ENCODE measurements at regions not wholly inside any gene's neighbourhood (a gene's known extent, or its start where the extent isn't known, plus 50 kb on each side); places are given as distances from the start of the nearest gene placed in this dataset.

DNA sequence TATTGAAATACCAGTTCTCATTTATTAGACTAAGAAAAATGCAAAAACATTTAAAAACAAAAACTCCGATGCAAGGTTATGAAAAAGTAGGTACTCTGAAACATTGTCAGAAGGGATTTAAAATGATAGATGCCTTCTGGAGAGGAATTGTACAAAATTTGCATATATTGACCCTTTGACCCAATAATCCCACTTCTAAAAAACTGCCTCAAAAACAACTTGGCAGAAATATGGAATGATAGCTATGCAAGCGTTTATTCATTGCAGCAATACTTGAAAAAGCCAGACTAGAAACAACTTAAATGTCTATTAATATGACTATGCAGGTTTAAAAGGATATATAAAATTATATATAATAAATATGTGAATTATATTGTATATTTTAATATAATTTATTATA lies 118.4 kb downstream of the PLK2 start:
- Mint-ChIP-seq H3K4me1 (ENCODE audit: low read depth, unreplicated experiment) (no peaks in the 10 kb centered on the region), H3K27ac (ENCODE audit: unreplicated experiment) (no peak overlapping the region)
- FAIRE-seq = no peak

GRCh38 chr5:58335518-58335917 lies 124.4 kb downstream of the PLK2 start:
- no peaks in the 10 kb centered on the region for H3K36me3 ChIP-seq (ENCODE audit: insufficient read depth, low read length)
- H3K27me3 ChIP-seq (ENCODE audit: insufficient read depth, low read length) = no peaks in the 10 kb centered on the region
- no peaks in the 10 kb centered on the region for H3K79me2 ChIP-seq (ENCODE audit: insufficient read depth, low read length)
- Mint-ChIP-seq H3K4me3 (ENCODE audit: unreplicated experiment) (no peak overlapping the region), H3K4me1 (ENCODE audit: low read depth, unreplicated experiment) (no peaks in the 10 kb centered on the region), H3K27me3 (ENCODE audit: low read depth, unreplicated experiment) (no peaks in the 10 kb centered on the region), H3K9me3 (ENCODE audit: unreplicated experiment) (no peaks in the 10 kb centered on the region), H3K27ac (ENCODE audit: unreplicated experiment) (no peak overlapping the region), H3K36me3 (ENCODE audit: low read depth, unreplicated experiment) (no peaks in the 10 kb centered on the region)
- no peak overlapping the region for H3K27ac ChIP-seq (ENCODE audit: low read depth, low read length)
- H4K20me1 ChIP-seq (ENCODE audit: insufficient read depth, low read length) = no peaks in the 10 kb centered on the region
- H3K4me2 ChIP-seq (ENCODE audit: low read length) = no peak overlapping the region
- no peaks in the 10 kb centered on the region for H3K9me3 ChIP-seq (ENCODE audit: insufficient read depth, low read depth, low read length)
- FAIRE-seq = no peak
- no peak overlapping the region for H2AFZ ChIP-seq (ENCODE audit: low read depth, low read length)
- TF ChIP-seq, protein P1, sequence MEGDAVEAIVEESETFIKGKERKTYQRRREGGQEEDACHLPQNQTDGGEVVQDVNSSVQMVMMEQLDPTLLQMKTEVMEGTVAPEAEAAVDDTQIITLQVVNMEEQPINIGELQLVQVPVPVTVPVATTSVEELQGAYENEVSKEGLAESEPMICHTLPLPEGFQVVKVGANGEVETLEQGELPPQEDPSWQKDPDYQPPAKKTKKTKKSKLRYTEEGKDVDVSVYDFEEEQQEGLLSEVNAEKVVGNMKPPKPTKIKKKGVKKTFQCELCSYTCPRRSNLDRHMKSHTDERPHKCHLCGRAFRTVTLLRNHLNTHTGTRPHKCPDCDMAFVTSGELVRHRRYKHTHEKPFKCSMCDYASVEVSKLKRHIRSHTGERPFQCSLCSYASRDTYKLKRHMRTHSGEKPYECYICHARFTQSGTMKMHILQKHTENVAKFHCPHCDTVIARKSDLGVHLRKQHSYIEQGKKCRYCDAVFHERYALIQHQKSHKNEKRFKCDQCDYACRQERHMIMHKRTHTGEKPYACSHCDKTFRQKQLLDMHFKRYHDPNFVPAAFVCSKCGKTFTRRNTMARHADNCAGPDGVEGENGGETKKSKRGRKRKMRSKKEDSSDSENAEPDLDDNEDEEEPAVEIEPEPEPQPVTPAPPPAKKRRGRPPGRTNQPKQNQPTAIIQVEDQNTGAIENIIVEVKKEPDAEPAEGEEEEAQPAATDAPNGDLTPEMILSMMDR (IDR thresholded peaks at IDR 0.05; ENCODE audit: insufficient read depth, low read depth, low read length) = no peak
- no peak for TF ChIP-seq EZH2 (IDR thresholded peaks at IDR 0.05; ENCODE audit: insufficient read depth, low read length)
- H3K9ac ChIP-seq (ENCODE audit: low read length) = no peak overlapping the region
- DNase-seq (ENCODE audit: low read depth) = no peak
- H3K4me1 ChIP-seq (ENCODE audit: insufficient read depth, low read length) = no peaks in the 10 kb centered on the region
- no peak overlapping the region for H3K4me3 ChIP-seq (ENCODE audit: insufficient read depth, low read depth, low read length)

More for the DNA sequence above, 118.4 kb downstream of the PLK2 start:
- H3K27ac ChIP-seq (ENCODE audit: low read depth, low read length) = no peak overlapping the region
- TF ChIP-seq, protein P1 (IDR thresholded peaks at IDR 0.05; ENCODE audit: insufficient read depth, low read depth, low read length) = no peak
- TF ChIP-seq EZH2 (IDR thresholded peaks at IDR 0.05; ENCODE audit: insufficient read depth, low read length) = no peak
- no peaks in the 10 kb centered on the region for H3K79me2 ChIP-seq (ENCODE audit: insufficient read depth, low read length)
- no peak overlapping the region for H3K4me3 ChIP-seq (ENCODE audit: insufficient read depth, low read depth, low read length)
- no peaks in the 10 kb centered on the region for H3K4me1 ChIP-seq (ENCODE audit: insufficient read depth, low read length)
- no peaks in the 10 kb centered on the region for H3K27me3 ChIP-seq (ENCODE audit: insufficient read depth, low read length)
- H3K9ac ChIP-seq (ENCODE audit: low read length) = no peak overlapping the region
- no peak overlapping the region for H2AFZ ChIP-seq (ENCODE audit: low read depth, low read length)
- H4K20me1 ChIP-seq (ENCODE audit: insufficient read depth, low read length) = no peaks in the 10 kb centered on the region
- Mint-ChIP-seq H3K27me3 (ENCODE audit: low read depth, unreplicated experiment) (no peaks in the 10 kb centered on the region), H3K4me3 (ENCODE audit: unreplicated experiment) (no peak overlapping the region), H3K9me3 (ENCODE audit: unreplicated experiment) (no peaks in the 10 kb centered on the region), H3K36me3 (ENCODE audit: low read depth, unreplicated experiment) (no peaks in the 10 kb centered on the region)
- H3K9me3 ChIP-seq (ENCODE audit: insufficient read depth, low read depth, low read length) = no peaks in the 10 kb centered on the region
- no peak for DNase-seq (ENCODE audit: low read depth)
- H3K36me3 ChIP-seq (ENCODE audit: insufficient read depth, low read length) = no peaks in the 10 kb centered on the region
- H3K4me2 ChIP-seq (ENCODE audit: low read length) = no peak overlapping the region

- Histone ChIP-seq H3K9me3 (ENCODE audit: insufficient read depth, low read depth, low read length) (no peaks in the 10 kb centered on the region), H2AFZ (ENCODE audit: low read depth, low read length) (no peak overlapping the region), H3K4me1 (ENCODE audit: insufficient read depth, low read length) (no peaks in the 10 kb centered on the region), H3K27me3 (ENCODE audit: insufficient read depth, low read length) (no peaks in the 10 kb centered on the region), H3K27ac (ENCODE audit: low read depth, low read length) (no peak overlapping the region), H4K20me1 (ENCODE audit: insufficient read depth, low read length) (no peaks in the 10 kb centered on the region), H3K4me2 (ENCODE audit: low read length) (no peak overlapping the region), H3K4me3 (ENCODE audit: insufficient read depth, low read depth, low read length) (no peak overlapping the region), H3K79me2 (ENCODE audit: insufficient read depth, low read length) (no peaks in the 10 kb centered on the region), H3K9ac (ENCODE audit: low read length) (no peak overlapping the region), H3K36me3 (ENCODE audit: insufficient read depth, low read length) (no peaks in the 10 kb centered on the region)
- H3K4me1 Mint-ChIP-seq (ENCODE audit: low read depth, unreplicated experiment) = no peaks in the 10 kb centered on the region
- no peaks in the 10 kb centered on the region for H3K9me3 Mint-ChIP-seq (ENCODE audit: unreplicated experiment)
- H3K36me3 Mint-ChIP-seq (ENCODE audit: low read depth, unreplicated experiment) = no peaks in the 10 kb centered on the region
- no peak overlapping the region for H3K27ac Mint-ChIP-seq (ENCODE audit: unreplicated experiment)
- DNase-seq (ENCODE audit: low read depth) = no peak
- no peaks in the 10 kb centered on the region for H3K27me3 Mint-ChIP-seq (ENCODE audit: low read depth, unreplicated experiment)
- no peak overlapping the region for H3K4me3 Mint-ChIP-seq (ENCODE audit: unreplicated experiment)
- FAIRE-seq = no peak
- TF ChIP-seq, protein P1 (IDR thresholded peaks at IDR 0.05; ENCODE audit: insufficient read depth, low read depth, low read length) = no peak
- TF ChIP-seq EZH2 (IDR thresholded peaks at IDR 0.05; ENCODE audit: insufficient read depth, low read length) = no peak
Measured at GRCh38 chr5:58334035-58334434, 125.9 kb downstream of the PLK2 start.
